ENCODE measurements at regions not wholly inside any gene's neighbourhood (a gene's known extent, or its start where the extent isn't known, plus 50 kb on each side); places are given as distances from the start of the nearest gene placed in this dataset.

GRCh38 chr4:126216611-126217010 is 901.9 kb downstream of the FAT4 start:
- Histone ChIP-seq H3K4me1 (ENCODE audit: control insufficient read depth in 4 of 4, insufficient read depth in 4 of 4, low read length in 3 of 4) (no peaks in the 10 kb centered on the region), H3K27ac (ENCODE audit: low read depth in 1 of 2, low read length in 2 of 2) (no peak overlapping the region), H3K9me3 (ENCODE audit: control insufficient read depth in 4 of 4, low read length in 3 of 4) (no peaks in the 10 kb centered on the region), H3K27me3 (ENCODE audit: control insufficient read depth in 4 of 4, insufficient read depth in 4 of 4, low read length in 3 of 4) (no peaks in the 10 kb centered on the region), H3K9ac (ENCODE audit: low read depth in 1 of 2, low read length in 2 of 2) (no peak overlapping the region), H3K36me3 (ENCODE audit: control insufficient read depth in 4 of 4, insufficient read depth in 3 of 4, low read depth in 1 of 4, low read length in 3 of 4) (no peaks in the 10 kb centered on the region), H3K4me3 (ENCODE audit: low read depth in 1 of 3, low read length in 3 of 3) (no peak overlapping the region)
- DNase-seq (ENCODE audit: low spot score): no peak
- TF ChIP-seq, protein P1, sequence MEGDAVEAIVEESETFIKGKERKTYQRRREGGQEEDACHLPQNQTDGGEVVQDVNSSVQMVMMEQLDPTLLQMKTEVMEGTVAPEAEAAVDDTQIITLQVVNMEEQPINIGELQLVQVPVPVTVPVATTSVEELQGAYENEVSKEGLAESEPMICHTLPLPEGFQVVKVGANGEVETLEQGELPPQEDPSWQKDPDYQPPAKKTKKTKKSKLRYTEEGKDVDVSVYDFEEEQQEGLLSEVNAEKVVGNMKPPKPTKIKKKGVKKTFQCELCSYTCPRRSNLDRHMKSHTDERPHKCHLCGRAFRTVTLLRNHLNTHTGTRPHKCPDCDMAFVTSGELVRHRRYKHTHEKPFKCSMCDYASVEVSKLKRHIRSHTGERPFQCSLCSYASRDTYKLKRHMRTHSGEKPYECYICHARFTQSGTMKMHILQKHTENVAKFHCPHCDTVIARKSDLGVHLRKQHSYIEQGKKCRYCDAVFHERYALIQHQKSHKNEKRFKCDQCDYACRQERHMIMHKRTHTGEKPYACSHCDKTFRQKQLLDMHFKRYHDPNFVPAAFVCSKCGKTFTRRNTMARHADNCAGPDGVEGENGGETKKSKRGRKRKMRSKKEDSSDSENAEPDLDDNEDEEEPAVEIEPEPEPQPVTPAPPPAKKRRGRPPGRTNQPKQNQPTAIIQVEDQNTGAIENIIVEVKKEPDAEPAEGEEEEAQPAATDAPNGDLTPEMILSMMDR (IDR thresholded peaks at IDR 0.05; ENCODE audit: low read depth, low read length, missing input control): no peak
- TF ChIP-seq FOXA2 (IDR thresholded peaks at IDR 0.05) (no peak), RAD21 (IDR thresholded peaks at IDR 0.05) (no peak), NR2F2 (IDR thresholded peaks at IDR 0.05) (no peak), FOXA1 (IDR thresholded peaks at IDR 0.05) (no peak), EGR1 (IDR thresholded peaks at IDR 0.05; ENCODE audit: low read depth in 2 of 2) (no peak), JUND (IDR thresholded peaks at IDR 0.05) (no peak), TAF1 (conservative IDR thresholded peaks at IDR 0.05) (no peak), REST (IDR thresholded peaks at IDR 0.05) (no peak), GABPA (IDR thresholded peaks at IDR 0.05 in 1 of 2, conservative IDR thresholded peaks at IDR 0.05 in 1 of 2) (no peak), ZBTB33 (IDR thresholded peaks at IDR 0.05) (no peak)

DNA sequence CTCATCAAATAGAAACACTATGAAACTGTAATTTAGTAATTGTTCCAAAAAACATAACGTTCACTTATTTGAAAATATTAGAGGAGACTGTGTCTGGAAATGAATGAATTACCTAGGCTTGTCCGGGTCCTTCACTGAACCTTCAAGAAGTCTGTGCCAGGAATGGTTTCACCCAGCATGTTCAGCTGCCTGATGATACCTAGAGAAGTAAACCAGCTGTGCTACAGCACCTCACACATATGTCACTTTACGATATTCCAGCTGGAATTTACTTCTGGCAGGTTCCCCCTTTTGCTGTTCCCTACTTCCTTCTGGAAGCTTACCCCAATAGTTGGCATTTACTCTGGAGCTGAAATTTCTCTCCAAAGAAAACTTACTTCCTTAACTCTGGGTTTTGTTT is 906.5 kb downstream of the FAT4 start:
- TF ChIP-seq, protein P1 (IDR thresholded peaks at IDR 0.05; ENCODE audit: low read depth, low read length, missing input control): no peak
- TF ChIP-seq FOXA2 (IDR thresholded peaks at IDR 0.05): no peak
- no peak for TF ChIP-seq YY1 (IDR thresholded peaks at IDR 0.05)
- TF ChIP-seq TAF1 (conservative IDR thresholded peaks at IDR 0.05): no peak
- TF ChIP-seq RAD21 (IDR thresholded peaks at IDR 0.05): no peak
- TF ChIP-seq JUND (IDR thresholded peaks at IDR 0.05): no peak
- TF ChIP-seq MAX (IDR thresholded peaks at IDR 0.05): no peak
- no peak for TF ChIP-seq ATF3 (IDR thresholded peaks at IDR 0.05)
- TF ChIP-seq HNF4A (conservative IDR thresholded peaks at IDR 0.05): no peak
- no peak for TF ChIP-seq REST (IDR thresholded peaks at IDR 0.05)
- TF ChIP-seq RXRA (IDR thresholded peaks at IDR 0.05): no peak
- no peak for TF ChIP-seq SP1 (IDR thresholded peaks at IDR 0.05)
- H3K27me3 ChIP-seq (ENCODE audit: control insufficient read depth in 4 of 4, insufficient read depth in 4 of 4, low read length in 3 of 4): no peaks in the 10 kb centered on the region
- H3K9me3 ChIP-seq (ENCODE audit: control insufficient read depth in 4 of 4, low read length in 3 of 4): no peaks in the 10 kb centered on the region
- no peaks in the 10 kb centered on the region for H3K36me3 ChIP-seq (ENCODE audit: control insufficient read depth in 4 of 4, insufficient read depth in 3 of 4, low read depth in 1 of 4, low read length in 3 of 4)
- no peak overlapping the region for H3K27ac ChIP-seq (ENCODE audit: low read depth in 1 of 2, low read length in 2 of 2)
- H3K4me1 ChIP-seq (ENCODE audit: control insufficient read depth in 4 of 4, insufficient read depth in 4 of 4, low read length in 3 of 4): no peaks in the 10 kb centered on the region
- H3K4me3 ChIP-seq (ENCODE audit: low read depth in 1 of 3, low read length in 3 of 3): no peak overlapping the region
- no peak overlapping the region for H3K9ac ChIP-seq (ENCODE audit: low read depth in 1 of 2, low read length in 2 of 2)
- DNase-seq (ENCODE audit: low spot score): no peak
- 73% methylated on average over 3 of the region's 3 CpGs for WGBS
